ENCODE measurements at regions not wholly inside any gene's neighbourhood (a gene's known extent, or its start where the extent isn't known, plus 50 kb on each side); places are given as distances from the start of the nearest gene placed in this dataset.
"Not testable (repeated sequence)": the region's sequence is repeated elsewhere in the genome, so short reads cannot be mapped to it uniquely, and the experiment has no call there.

DNA sequence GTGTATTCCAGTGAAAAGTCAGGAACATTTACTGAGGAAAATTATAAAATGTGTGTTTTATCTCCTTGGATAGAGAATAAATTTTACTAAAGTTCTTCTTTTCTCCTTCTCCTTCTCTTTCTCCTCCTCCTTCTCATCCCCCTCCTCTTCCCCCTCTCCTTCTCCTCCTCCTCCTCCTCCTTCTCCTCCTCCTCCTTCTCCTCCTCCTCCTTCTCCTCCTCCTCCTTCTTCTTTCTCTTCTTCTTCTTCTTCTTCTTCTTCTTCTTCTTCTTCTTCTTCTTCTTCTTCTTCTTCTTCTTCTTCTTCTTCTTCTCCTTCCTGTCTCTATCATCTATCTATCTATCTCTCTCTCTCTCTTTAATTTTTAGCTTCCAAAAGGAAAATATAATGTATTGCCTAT, 337.1 kb upstream of the MAF start:
- TF ChIP-seq, protein P1, sequence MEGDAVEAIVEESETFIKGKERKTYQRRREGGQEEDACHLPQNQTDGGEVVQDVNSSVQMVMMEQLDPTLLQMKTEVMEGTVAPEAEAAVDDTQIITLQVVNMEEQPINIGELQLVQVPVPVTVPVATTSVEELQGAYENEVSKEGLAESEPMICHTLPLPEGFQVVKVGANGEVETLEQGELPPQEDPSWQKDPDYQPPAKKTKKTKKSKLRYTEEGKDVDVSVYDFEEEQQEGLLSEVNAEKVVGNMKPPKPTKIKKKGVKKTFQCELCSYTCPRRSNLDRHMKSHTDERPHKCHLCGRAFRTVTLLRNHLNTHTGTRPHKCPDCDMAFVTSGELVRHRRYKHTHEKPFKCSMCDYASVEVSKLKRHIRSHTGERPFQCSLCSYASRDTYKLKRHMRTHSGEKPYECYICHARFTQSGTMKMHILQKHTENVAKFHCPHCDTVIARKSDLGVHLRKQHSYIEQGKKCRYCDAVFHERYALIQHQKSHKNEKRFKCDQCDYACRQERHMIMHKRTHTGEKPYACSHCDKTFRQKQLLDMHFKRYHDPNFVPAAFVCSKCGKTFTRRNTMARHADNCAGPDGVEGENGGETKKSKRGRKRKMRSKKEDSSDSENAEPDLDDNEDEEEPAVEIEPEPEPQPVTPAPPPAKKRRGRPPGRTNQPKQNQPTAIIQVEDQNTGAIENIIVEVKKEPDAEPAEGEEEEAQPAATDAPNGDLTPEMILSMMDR (IDR thresholded peaks at IDR 0.05), result not testable (repeated sequence)
- not testable (repeated sequence) for TF ChIP-seq POLR2A (IDR thresholded peaks at IDR 0.05)

All from Peyer's patch (tissue), 4 donors.